Activated T-cell treated with anti-CD3 and anti-CD28 coated beads, Interleukin-2, amount 50 U/mL, for 24 hours (primary cell): ENCODE measurements at regions not wholly inside any gene's neighbourhood (a gene's known extent, or its start where the extent isn't known, plus 50 kb on each side); places are given as distances from the start of the nearest gene placed in this dataset.
"Not testable (repeated sequence)": the region's sequence is repeated elsewhere in the genome, so short reads cannot be mapped to it uniquely, and the experiment has no call there.

ENCODE experiments used
- DNase-seq: peaks from one replicate; pipeline ENCODE4 v3.0.0-alpha.2; 2020
- H3K27ac Mint-ChIP-seq: 2 replicates; pipeline ENCODE4 v1.8.0; 2020; ENCODE audit warnings: mild to moderate bottlenecking, mixed read lengths
- H3K27me3 Mint-ChIP-seq: 2 replicates; pipeline ENCODE4 v1.8.0; 2020; ENCODE audit warnings: mixed read lengths
- H3K36me3 Mint-ChIP-seq: 2 replicates; pipeline ENCODE4 v1.8.0; 2020; ENCODE audit warnings: low read depth, mixed read lengths
- H3K4me1 Mint-ChIP-seq: 2 replicates; pipeline ENCODE4 v1.8.0; 2020; ENCODE audit warnings: low read depth, mixed read lengths
- H3K4me3 Mint-ChIP-seq: 2 replicates; pipeline ENCODE4 v1.8.0; 2020; ENCODE audit warnings: mild to moderate bottlenecking, moderate library complexity, mixed read lengths
- H3K9me3 Mint-ChIP-seq: 2 replicates; pipeline ENCODE4 v1.8.0; 2020; ENCODE audit warnings: mixed read lengths

DNA sequence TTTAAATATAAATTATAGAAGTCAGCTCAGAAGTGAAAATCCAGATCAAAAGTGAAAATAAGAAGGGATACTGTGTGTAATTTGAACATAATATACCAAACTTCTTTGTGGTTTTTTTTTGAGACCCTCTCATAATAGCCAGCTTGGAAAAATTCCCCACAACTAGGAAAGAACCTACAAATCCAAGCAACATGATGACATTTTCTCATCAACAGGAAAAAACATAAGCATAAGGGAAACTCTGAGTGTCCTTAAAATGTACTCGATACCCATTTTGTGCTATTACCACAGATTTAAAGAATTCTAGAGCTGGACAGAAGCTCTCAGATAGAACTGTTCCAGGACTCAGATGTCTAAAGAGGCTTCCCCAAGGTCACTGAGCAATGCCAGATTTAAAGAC lies 214.8 kb upstream of the KLF14 start:
- no peak for DNase-seq
- no peak overlapping the region for H3K27ac Mint-ChIP-seq
- no peaks in the 10 kb centered on the region for H3K27me3 Mint-ChIP-seq
- H3K9me3 Mint-ChIP-seq = no peaks in the 10 kb centered on the region
- peak overlapping the region; percentile 56 for H3K4me3 Mint-ChIP-seq
- peaks cover 50% of the 10 kb centered on the region for H3K36me3 Mint-ChIP-seq
- peaks cover 59% of the 10 kb centered on the region for H3K4me1 Mint-ChIP-seq

DNA sequence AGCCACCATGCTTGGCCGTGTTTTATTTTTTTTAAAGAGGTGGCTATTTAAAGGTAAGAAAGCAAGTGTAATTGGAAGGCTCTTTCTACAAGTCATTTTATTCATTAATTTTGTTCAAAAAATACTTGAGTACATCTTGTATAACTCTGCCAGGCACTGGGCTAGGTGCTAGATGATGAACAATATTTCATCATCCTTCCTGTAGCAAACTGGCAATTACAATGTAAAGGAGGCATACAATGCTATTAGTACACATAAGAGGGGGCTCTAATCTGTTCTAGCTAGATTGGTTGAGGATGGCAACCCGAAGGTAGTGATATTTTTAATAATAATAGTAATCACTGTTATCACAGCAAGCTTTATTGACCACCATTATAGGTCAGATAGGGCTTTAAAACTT lies 215.5 kb upstream of the KLF14 start:
- Mint-ChIP-seq H3K36me3 (peaks cover 50% of the 10 kb centered on the region), H3K27me3 (no peaks in the 10 kb centered on the region), H3K9me3 (no peaks in the 10 kb centered on the region), H3K4me3 (no peak overlapping the region), H3K4me1 (peaks cover 61% of the 10 kb centered on the region), H3K27ac (no peak overlapping the region)
- DNase-seq = no peak

DNA sequence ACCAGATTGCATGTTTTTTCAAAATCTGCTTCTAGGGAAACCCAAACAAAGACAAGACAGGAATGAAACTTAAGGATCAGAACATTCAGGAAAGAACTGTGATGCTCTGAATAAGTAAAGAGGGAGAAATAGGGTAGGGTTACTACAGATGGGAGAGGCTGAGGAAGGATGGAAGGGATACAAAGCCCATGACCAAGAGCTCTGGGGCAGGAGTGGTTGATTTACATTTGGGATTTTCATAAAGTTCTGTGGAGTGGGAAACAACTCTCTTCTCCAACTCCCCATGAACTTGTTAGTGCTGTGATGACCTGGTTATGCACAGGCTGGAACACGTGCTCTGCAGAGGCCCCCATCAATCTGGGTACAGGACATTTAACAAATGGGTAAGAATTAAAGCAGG lies 216.0 kb upstream of the KLF14 start:
- H3K4me1 Mint-ChIP-seq = peaks cover 61% of the 10 kb centered on the region
- H3K36me3 Mint-ChIP-seq = peaks cover 50% of the 10 kb centered on the region
- no peaks in the 10 kb centered on the region for H3K27me3 Mint-ChIP-seq
- DNase-seq = no peak
- H3K27ac Mint-ChIP-seq = no peak overlapping the region
- no peak overlapping the region for H3K4me3 Mint-ChIP-seq
- H3K9me3 Mint-ChIP-seq = no peaks in the 10 kb centered on the region

DNA sequence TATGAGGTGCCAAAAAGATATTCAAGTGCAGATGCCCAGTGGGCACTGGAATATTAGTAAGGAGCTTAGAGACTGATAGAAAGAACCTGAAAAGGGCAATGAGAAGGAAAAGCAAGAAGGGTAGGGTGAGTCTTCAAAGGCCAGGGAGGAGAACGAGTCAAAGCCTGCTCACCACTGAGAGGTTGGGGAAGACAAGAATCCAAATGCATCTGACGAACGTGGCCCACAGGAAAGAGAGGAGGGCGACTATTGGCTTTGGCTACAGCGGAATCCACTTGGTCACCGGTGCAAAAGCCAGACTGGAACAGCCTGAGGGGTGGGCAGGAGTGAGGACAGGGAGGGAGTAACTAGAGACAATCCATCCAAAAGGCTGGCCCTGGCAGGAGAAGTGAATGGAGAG lies 216.7 kb upstream of the KLF14 start:
- H3K9me3 Mint-ChIP-seq = no peaks in the 10 kb centered on the region
- no peak overlapping the region for H3K4me3 Mint-ChIP-seq
- peaks cover 61% of the 10 kb centered on the region for H3K4me1 Mint-ChIP-seq
- H3K36me3 Mint-ChIP-seq = peaks cover 50% of the 10 kb centered on the region
- no peaks in the 10 kb centered on the region for H3K27me3 Mint-ChIP-seq
- no peak overlapping the region for H3K27ac Mint-ChIP-seq
- no peak for DNase-seq

DNA sequence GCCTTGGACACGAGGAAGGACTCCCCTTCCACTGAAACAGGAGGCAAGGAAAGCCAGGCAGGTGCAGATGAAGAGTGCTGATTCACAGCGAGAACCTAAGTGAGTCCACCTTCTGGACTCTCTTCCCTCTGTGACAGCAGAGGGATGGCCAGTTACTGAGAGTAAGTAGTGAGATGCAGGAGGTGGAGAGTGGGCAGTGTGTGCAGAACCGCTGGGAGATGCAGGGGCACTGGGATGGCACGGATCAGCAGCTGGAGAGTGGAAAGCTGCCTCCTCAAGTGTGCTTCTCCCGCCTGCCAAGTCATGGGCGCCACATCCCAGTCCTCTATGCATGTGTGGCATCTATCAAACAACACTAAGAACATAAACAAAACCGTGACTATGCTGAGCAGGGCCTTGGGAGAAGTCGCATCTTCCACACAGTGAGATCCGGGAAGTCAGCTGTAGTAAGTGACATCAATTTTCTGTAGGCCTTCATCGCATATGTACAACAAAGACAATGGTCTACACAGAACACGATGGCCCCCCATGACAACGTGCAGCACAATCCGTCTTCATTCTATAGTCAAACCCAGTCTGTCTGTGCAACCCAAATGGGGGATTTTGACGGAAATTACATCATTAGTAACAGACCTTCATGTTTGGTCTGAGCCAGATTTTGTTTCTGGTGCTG lies 217.4 kb upstream of the KLF14 start:
- H3K9me3 Mint-ChIP-seq = no peaks in the 10 kb centered on the region
- DNase-seq = no peak
- H3K27ac Mint-ChIP-seq = no peak overlapping the region
- H3K27me3 Mint-ChIP-seq = no peaks in the 10 kb centered on the region
- H3K4me3 Mint-ChIP-seq = no peak overlapping the region
- peaks cover 60% of the 10 kb centered on the region for H3K4me1 Mint-ChIP-seq
- H3K36me3 Mint-ChIP-seq = peaks cover 50% of the 10 kb centered on the region

DNA sequence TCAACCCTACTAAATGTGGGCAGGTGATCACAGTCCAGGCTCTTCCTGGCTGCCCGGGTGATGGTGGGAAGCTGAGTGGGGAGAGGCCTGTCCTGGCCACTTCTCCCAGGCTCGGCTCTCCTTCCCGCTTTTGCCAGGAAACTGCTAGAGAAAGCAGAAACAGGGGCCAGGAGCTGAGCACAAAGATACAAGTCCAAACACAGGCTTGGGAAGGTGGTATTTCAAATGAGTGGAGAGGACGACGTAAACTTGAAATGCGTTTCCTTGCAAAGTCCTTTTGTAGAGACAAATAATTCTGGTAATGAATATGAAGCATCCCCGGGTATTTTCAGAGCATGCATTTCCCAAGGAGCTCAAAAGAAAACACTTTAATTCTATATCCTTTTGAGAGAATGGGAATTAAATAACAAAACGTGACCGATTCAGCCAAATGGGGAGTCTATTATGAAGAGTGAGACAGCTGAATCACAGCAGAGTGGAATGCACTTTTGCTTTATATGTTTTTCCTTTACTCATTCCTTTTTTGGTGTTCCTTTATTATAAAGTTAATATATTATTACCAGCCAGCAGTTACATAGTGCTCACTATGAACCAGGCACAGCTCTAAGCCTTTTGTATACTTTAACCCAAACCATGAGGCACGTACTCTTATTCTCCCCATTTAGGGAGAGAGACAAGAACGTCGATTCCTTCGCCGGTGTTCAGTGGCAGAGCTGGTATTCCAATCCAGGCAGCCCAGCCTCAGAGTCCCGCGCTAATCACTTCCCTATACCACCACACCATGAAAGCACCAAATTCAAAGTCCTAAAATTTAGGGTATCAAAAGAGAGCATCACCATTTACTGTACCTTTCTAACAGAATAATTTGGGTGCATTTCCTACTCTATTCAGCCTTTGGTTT lies 218.2 kb upstream of the KLF14 start:
- Mint-ChIP-seq H3K4me3 (no peak overlapping the region), H3K9me3 (no peaks in the 10 kb centered on the region), H3K27me3 (no peaks in the 10 kb centered on the region), H3K4me1 (peaks cover 57% of the 10 kb centered on the region), H3K36me3 (peaks cover 50% of the 10 kb centered on the region), H3K27ac (no peak overlapping the region)
- no peak for DNase-seq

DNA sequence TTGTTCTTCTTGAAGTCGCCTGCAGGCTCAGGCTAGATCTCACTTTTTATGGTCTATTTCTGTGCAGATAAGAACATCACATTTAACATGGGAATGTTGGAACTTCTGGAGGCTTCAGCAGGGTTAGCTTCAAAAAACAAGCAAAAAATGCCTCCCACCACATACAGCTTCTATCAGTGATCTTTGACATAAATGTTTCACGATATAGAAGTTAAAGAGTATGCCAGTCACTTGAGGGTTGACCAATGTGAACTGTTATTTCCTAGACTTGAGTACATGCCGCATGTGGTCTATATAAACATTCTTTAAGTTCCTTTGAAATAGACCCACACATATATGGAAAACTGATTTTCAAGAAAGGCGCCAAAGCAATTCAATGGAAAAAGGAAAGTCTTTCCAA lies 219.2 kb upstream of the KLF14 start:
- Mint-ChIP-seq H3K4me3 (no peak overlapping the region), H3K4me1 (peaks cover 47% of the 10 kb centered on the region), H3K27ac (no peak overlapping the region), H3K9me3 (no peaks in the 10 kb centered on the region), H3K27me3 (no peaks in the 10 kb centered on the region), H3K36me3 (peaks cover 50% of the 10 kb centered on the region)
- DNase-seq = no peak

DNA sequence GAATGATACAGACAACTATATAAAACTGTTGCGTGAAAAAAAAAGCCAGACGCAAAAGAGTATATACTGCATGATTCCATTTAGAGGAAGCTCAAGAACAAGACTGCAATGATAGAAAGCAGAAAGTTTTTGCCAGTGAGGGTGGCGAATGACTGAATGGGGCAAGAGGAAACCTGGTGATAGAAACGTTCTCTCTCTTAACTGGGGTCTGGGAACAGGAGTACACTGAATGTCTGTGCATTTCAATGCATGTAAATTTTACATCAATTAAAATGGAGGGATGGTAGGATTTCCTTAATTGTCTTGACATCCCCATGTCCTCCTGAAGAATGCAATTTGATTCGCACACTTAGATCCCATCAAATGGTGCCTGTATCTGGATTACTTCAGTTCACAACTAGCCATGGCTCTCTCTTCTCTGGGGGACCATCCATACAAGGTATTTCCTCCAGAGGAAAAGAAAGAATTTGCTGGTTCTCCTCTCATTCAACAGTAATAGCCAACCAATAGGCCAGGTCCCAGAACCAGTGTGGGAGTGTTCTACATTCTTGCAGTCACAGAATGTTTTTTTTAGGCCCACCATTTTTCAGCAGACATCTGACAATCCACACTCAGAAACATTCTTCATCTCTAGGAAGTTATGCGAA lies 221.0 kb upstream of the KLF14 start:
- H3K27me3 Mint-ChIP-seq = no peaks in the 10 kb centered on the region
- H3K36me3 Mint-ChIP-seq = peaks cover 64% of the 10 kb centered on the region
- H3K27ac Mint-ChIP-seq = peak overlapping the region; percentile 98
- DNase-seq = no peak
- no peaks in the 10 kb centered on the region for H3K9me3 Mint-ChIP-seq
- no peak overlapping the region for H3K4me3 Mint-ChIP-seq
- peaks cover 43% of the 10 kb centered on the region for H3K4me1 Mint-ChIP-seq

DNA sequence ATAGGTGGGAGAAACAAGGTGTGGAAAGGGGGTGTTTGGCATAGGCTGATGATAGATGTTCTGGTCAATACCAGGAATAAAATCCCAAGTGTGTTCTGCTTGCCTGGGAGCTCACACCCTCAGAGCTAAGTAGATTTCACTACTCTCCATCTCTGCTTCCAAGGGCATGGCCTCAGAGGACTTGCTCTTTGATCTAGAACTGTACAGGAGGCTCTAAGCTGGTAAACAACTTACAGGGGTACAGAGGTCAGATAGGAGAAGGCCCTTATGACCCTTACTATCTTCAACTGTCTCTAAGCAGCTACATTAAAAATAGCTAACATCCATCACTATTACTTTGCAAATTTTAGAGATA lies 221.5 kb upstream of the KLF14 start:
- H3K4me1 Mint-ChIP-seq = peaks cover 43% of the 10 kb centered on the region
- no peaks in the 10 kb centered on the region for H3K9me3 Mint-ChIP-seq
- H3K36me3 Mint-ChIP-seq = peaks cover 69% of the 10 kb centered on the region
- no peaks in the 10 kb centered on the region for H3K27me3 Mint-ChIP-seq
- peak overlapping the region; percentile 98 for H3K27ac Mint-ChIP-seq
- no peak for DNase-seq
- no peak overlapping the region for H3K4me3 Mint-ChIP-seq

DNA sequence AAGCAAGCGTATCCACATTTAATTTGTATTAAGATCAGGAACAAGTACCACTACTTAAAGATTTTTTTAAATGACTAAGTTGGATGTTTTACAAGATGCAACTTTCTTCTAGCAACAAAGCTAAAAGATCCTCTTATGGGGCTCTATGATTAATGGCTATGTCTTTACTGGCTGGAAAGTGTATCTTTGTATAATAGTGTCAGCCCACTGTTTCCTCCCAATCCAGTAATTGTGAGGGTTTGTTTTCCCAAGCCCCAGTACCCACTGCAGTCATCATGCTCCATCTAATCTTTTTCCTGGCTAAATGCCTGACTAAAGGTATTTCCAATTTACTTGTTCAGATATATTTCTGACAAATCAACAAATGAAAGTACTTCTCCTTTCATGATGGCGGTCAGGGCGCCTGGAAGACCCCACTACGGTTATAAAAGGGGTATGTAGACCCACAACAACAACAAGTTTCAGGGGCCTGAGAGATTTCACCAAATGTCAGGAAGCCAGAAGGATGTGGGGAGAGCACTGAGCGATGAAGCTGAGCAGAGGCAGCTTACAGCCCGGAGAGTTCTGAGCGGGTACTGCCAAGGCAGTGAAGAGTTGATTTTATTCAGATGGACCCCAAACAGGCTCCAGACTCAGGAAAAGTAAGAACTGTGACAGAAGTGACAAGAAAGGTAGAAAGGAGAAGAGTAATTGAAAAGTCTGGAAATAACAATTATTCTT lies 222.6 kb upstream of the KLF14 start:
- no peak for DNase-seq
- Mint-ChIP-seq H3K4me1 (peaks cover 46% of the 10 kb centered on the region), H3K4me3 (no peak overlapping the region), H3K27ac (peak overlapping the region; percentile 98), H3K9me3 (no peaks in the 10 kb centered on the region), H3K27me3 (no peaks in the 10 kb centered on the region), H3K36me3 (peaks cover 75% of the 10 kb centered on the region)

DNA sequence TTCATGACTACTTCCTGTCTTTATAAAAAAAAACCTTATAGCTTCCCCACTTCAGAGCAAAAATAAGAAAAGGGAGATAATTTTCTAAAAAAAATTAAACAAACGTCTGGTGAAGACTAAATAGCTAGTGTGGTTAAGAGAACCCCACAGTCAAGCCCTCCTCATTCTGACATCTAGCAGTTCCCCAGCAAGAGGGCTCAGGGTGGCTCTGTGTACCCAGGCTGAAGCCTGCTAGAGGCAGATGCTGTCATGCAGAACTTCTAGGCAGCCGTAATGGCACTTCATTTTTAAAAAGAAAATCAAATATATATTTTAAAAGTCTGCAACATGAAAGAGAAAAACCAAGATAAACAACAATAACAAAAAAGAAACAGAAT lies 223.1 kb upstream of the KLF14 start:
- Mint-ChIP-seq H3K27ac (peak overlapping the region; percentile 98), H3K4me1 (peaks cover 52% of the 10 kb centered on the region), H3K36me3 (peaks cover 80% of the 10 kb centered on the region), H3K4me3 (no peak overlapping the region), H3K27me3 (no peaks in the 10 kb centered on the region), H3K9me3 (no peaks in the 10 kb centered on the region)
- no peak for DNase-seq

DNA sequence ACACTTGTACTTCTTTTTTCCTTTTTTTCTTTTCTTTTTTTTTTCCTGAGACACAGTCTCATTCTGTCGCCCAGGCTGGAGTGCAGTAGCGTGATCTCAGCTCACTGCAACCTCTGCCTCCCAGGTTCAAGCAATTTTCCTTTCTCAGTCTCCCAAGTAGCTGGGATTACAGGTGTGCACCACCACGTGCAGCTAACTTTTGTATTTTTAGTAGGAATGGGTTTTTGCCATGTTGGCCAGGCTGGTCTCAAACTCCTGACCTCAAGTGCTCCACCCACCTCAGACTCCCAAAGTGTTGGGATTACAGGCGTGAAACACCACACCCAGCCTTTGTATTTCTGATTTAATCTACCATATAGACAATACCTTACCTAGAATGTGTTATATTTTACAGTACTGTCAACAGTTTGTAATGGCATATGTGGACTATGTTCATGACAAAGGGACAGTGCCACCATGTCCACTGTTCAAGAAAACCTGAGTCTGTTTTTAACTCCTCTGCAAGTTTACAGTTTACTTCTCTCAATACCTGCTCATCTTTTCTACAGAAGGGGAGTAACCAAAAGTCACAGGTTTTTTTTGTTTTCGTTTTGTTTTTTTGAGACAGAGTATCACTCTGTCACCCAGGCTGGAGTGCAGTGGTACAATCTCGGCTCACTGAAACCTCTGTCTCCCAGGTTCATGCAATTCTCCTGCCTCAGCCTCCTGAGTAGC lies 223.9 kb upstream of the KLF14 start:
- not testable (repeated sequence) for H3K9me3 Mint-ChIP-seq, H3K4me3 Mint-ChIP-seq, DNase-seq, H3K27me3 Mint-ChIP-seq
- H3K4me1 Mint-ChIP-seq = peaks cover 54% of the 10 kb centered on the region
- H3K36me3 Mint-ChIP-seq = peaks cover 84% of the 10 kb centered on the region
- peak overlapping the region; percentile 98 for H3K27ac Mint-ChIP-seq

DNA sequence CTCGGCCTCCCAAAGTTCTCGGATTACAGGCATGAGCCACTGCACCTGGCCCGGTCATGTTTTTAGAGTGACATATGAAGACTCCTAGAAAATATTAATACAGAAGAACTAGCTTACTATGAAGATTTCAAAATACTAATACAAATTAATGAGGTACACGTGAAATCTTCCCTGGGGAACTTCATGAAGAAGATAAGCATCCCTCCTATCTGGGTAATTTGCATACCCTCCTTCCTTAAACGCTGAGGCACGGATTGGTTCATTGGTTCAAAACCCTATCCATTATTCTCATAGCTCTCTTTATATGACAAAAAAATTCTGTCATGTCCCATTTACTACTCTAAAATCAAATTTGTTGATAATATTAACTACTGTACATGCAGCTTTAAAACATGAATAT lies 224.8 kb upstream of the KLF14 start:
- H3K4me3 Mint-ChIP-seq = no peak overlapping the region
- peaks cover 54% of the 10 kb centered on the region for H3K4me1 Mint-ChIP-seq
- no peaks in the 10 kb centered on the region for H3K27me3 Mint-ChIP-seq
- peak overlapping the region; percentile 98 for H3K27ac Mint-ChIP-seq
- H3K9me3 Mint-ChIP-seq = no peaks in the 10 kb centered on the region
- H3K36me3 Mint-ChIP-seq = peaks cover 87% of the 10 kb centered on the region
- DNase-seq = no peak

DNA sequence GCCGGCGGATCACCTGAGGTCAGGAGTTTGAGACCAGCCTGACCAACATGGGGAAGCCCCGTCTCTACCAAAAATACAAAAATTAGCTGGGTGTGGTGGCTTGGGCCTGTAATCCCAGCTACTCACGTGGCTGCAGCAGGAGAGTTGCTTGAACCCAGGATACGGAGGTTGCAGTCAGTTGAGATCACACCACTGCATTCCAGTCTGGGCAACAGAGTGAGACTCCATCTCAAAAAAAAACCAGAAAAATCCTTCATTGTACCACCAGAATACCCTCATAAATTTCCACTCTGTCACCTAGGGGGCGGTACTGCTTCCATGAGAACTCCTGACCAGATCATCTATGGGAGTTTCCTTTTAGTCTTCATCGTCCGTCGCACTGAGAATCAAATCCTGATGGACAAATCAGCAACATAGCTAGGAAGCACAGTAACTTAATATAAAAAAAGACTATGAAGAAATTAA lies 225.8 kb upstream of the KLF14 start:
- DNase-seq = peak; percentile 73
- no peaks in the 10 kb centered on the region for H3K27me3 Mint-ChIP-seq
- H3K36me3 Mint-ChIP-seq = peaks cover 80% of the 10 kb centered on the region
- peaks cover 51% of the 10 kb centered on the region for H3K4me1 Mint-ChIP-seq
- no peak overlapping the region for H3K4me3 Mint-ChIP-seq
- peak overlapping the region; percentile 98 for H3K27ac Mint-ChIP-seq
- H3K9me3 Mint-ChIP-seq = no peaks in the 10 kb centered on the region
